ENCODE measurements at regions not wholly inside any gene's neighbourhood (a gene's known extent, or its start where the extent isn't known, plus 50 kb on each side); places are given as distances from the start of the nearest gene placed in this dataset.

GRCh38 chr1:225707824-225708223 is 54.9 kb upstream of the ENAH start:
- peak; percentile 32 for DNase-seq

GRCh38 chr1:225709101-225709500 is 56.2 kb upstream of the ENAH start:
- no peak for DNase-seq

GRCh38 chr1:225710804-225711203 is 57.9 kb upstream of the ENAH start:
- DNase-seq = no peak

- DNase-seq = no peak
These were observed 58.5 kb upstream of the ENAH start for GRCh38 chr1:225711236-225711937.

- no peak for DNase-seq
These were observed 59.5 kb upstream of the ENAH start for GRCh38 chr1:225712391-225712790.

GRCh38 chr1:225713281-225713680 is 60.4 kb upstream of the ENAH start:
- DNase-seq = no peak

GRCh38 chr1:225720937-225721336 is 56.7 kb upstream of the SRP9 start:
- DNase-seq = no peak

- DNase-seq = no peak
These were observed 53.4 kb upstream of the SRP9 start for GRCh38 chr1:225724251-225724650.

All from tongue (tissue), 1 donor.